IgD-negative memory B cell (primary cell): ENCODE measurements at regions not wholly inside any gene's neighbourhood (a gene's known extent, or its start where the extent isn't known, plus 50 kb on each side); places are given as distances from the start of the nearest gene placed in this dataset.

ENCODE experiments used
- H3K27ac Mint-ChIP-seq, 3 donors: one replicate each; pipeline ENCODE4 v1.8.0; 2020 to 2022; ENCODE audit warnings: mild to moderate bottlenecking in 3 of 3, mixed read lengths in 3 of 3, moderate library complexity in 1 of 3
- H3K27me3 Mint-ChIP-seq: one replicate; pipeline ENCODE4 v1.8.0; 2021; ENCODE audit warnings: mixed read lengths
- H3K36me3 Mint-ChIP-seq: one replicate; pipeline ENCODE4 v1.8.0; 2020; ENCODE audit warnings: mild to moderate bottlenecking, mixed read lengths
- H3K4me1 Mint-ChIP-seq, 3 donors: one replicate each; pipeline ENCODE4 v1.8.0; 2020 to 2022; ENCODE audit warnings: mixed read lengths in 3 of 3, mild to moderate bottlenecking in 1 of 3
- H3K4me3 Mint-ChIP-seq, 4 donors: one replicate each; pipeline ENCODE4 v1.8.0; 2020 to 2022; ENCODE audit warnings: mild to moderate bottlenecking in 4 of 4, mixed read lengths in 4 of 4, moderate library complexity in 3 of 4
- H3K9me3 Mint-ChIP-seq, 3 donors: one replicate each; pipeline ENCODE4 v1.8.0; 2020 to 2021; ENCODE audit warnings: mixed read lengths in 3 of 3, mild to moderate bottlenecking in 1 of 3

DNA sequence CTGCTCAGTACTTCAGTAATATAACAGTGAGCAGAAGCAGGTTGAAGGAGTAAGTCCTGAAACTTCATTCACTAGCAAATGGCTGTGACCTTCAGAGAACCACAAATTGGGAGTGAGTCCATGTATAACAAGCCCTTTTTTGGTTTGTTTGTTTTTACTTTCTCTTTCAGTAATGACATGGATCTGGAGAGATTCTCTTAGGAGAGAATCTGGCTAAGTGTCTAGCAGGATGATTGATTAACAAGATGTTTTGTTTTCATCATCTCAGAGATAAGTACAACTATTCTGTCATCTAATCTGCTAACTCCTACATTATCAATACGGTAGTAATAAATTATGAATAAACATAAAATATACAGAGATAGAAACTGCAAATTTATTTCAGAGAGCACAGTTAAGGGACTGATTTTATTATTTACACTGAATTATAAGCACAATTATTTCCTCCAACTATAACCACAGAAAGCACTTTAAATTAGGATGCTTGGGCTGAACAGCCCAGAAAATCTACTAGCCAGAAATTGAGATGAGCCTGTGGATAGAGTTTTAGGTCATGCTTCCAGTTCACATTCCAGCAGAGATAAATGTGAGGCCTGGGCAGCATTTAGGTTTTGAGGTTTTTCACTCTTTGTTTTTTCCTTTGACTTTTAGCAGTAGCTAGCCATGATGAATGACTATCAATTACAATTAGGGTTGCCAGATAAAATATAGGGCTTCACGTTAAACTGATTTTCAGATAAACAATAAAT is 429.3 kb upstream of the FAT3 start:
- H3K27ac Mint-ChIP-seq = no peak overlapping the region
- H3K9me3 Mint-ChIP-seq = peaks cover 0 to 4% (median 2%) of the 10 kb centered on the region in 3 donors
- no peaks in the 10 kb centered on the region for H3K4me1 Mint-ChIP-seq
- no peak overlapping the region for H3K4me3 Mint-ChIP-seq
- no peaks in the 10 kb centered on the region for H3K36me3 Mint-ChIP-seq
- H3K27me3 Mint-ChIP-seq = no peaks in the 10 kb centered on the region

- no peaks in the 10 kb centered on the region for H3K27me3 Mint-ChIP-seq
- no peaks in the 10 kb centered on the region for H3K4me1 Mint-ChIP-seq
- H3K4me3 Mint-ChIP-seq = no peak overlapping the region
- H3K27ac Mint-ChIP-seq = no peak overlapping the region
- H3K36me3 Mint-ChIP-seq = no peaks in the 10 kb centered on the region
- peaks cover 0 to 4% (median 3%) of the 10 kb centered on the region in 3 donors for H3K9me3 Mint-ChIP-seq
These were observed 430.5 kb upstream of the FAT3 start for GRCh38 chr11:91794146-91794545.

GRCh38 chr11:91792779-91793262 is 431.8 kb upstream of the FAT3 start:
- H3K9me3 Mint-ChIP-seq = peaks cover 0 to 4% (median 3%) of the 10 kb centered on the region in 3 donors
- no peaks in the 10 kb centered on the region for H3K36me3 Mint-ChIP-seq
- peak overlapping the region in 1 of 4 donors; percentile 54 for H3K4me3 Mint-ChIP-seq

GRCh38 chr11:91791171-91791468 is 433.5 kb upstream of the FAT3 start:
- no peaks in the 10 kb centered on the region for H3K27me3 Mint-ChIP-seq

More at GRCh38 chr11:91792779-91793262, 431.8 kb upstream of the FAT3 start:
- H3K27ac Mint-ChIP-seq = no peak overlapping the region
- H3K27me3 Mint-ChIP-seq = no peaks in the 10 kb centered on the region
- H3K4me1 Mint-ChIP-seq = no peaks in the 10 kb centered on the region

GRCh38 chr11:91790346-91791170 is 434.1 kb upstream of the FAT3 start:
- Mint-ChIP-seq H3K36me3 (no peaks in the 10 kb centered on the region), H3K27ac (no peak overlapping the region), H3K4me1 (no peaks in the 10 kb centered on the region), H3K9me3 (peaks cover 0 to 4% (median 4%) of the 10 kb centered on the region in 3 donors), H3K27me3 (no peaks in the 10 kb centered on the region), H3K4me3 (no peak overlapping the region)

More at GRCh38 chr11:91791171-91791468, 433.5 kb upstream of the FAT3 start:
- Mint-ChIP-seq H3K36me3 (no peaks in the 10 kb centered on the region), H3K4me1 (no peaks in the 10 kb centered on the region), H3K27ac (no peak overlapping the region), H3K9me3 (peaks cover 0 to 4% (median 4%) of the 10 kb centered on the region in 3 donors), H3K4me3 (no peak overlapping the region)

DNA sequence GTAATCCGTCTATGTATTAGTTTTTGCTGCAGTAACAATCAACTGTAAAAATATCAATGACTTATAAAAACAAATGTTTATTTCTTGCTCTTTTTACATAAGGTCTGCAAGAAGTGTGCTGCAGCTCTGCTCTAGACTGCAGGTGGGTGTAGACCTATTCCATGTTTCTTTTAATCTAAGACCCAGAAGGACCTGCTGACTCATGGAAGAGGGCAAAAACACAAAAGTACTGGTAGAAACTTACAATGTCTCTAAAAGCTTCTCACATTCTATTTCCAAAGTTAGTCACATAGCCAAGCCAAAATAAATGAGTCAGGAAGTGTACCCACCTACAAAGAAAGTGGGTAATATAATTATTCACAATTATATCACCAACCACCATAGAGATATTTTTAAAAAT is 435.9 kb upstream of the FAT3 start:
- Mint-ChIP-seq H3K4me1 (no peaks in the 10 kb centered on the region), H3K9me3 (peaks cover 0 to 4% (median 3%) of the 10 kb centered on the region in 3 donors), H3K36me3 (no peaks in the 10 kb centered on the region), H3K27ac (no peak overlapping the region), H3K27me3 (no peaks in the 10 kb centered on the region), H3K4me3 (no peak overlapping the region)

DNA sequence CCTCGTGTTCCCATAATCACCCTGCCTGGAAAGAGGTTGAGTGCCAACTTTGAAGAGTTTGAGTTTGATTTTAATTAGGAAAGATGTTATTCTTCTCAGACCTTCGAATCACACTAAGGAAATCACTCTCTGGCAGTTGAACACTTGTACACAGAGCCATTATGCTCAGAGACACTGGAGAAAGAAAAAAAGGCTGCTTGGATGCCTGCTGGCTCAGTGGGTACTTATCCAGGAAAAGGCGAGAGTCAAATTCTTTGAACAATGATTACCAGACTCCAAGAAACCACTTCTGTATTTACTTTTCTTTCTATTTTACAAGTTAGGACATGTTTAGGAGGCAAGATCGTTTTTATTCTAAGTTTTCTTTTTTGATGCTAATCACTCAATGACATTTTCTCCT is 438.5 kb upstream of the FAT3 start:
- Mint-ChIP-seq H3K9me3 (peaks cover 4 to 9% (median 4%) of the 10 kb centered on the region in 3 donors), H3K27ac (no peak overlapping the region), H3K4me1 (no peaks in the 10 kb centered on the region), H3K4me3 (no peak overlapping the region), H3K36me3 (no peaks in the 10 kb centered on the region), H3K27me3 (no peaks in the 10 kb centered on the region)

- Mint-ChIP-seq H3K27ac (no peak overlapping the region), H3K9me3 (peaks cover 1 to 7% (median 4%) of the 10 kb centered on the region in 3 donors), H3K4me3 (no peak overlapping the region), H3K4me1 (no peaks in the 10 kb centered on the region), H3K27me3 (no peaks in the 10 kb centered on the region), H3K36me3 (no peaks in the 10 kb centered on the region)
These were observed 441.4 kb upstream of the FAT3 start for GRCh38 chr11:91783173-91783572.

DNA sequence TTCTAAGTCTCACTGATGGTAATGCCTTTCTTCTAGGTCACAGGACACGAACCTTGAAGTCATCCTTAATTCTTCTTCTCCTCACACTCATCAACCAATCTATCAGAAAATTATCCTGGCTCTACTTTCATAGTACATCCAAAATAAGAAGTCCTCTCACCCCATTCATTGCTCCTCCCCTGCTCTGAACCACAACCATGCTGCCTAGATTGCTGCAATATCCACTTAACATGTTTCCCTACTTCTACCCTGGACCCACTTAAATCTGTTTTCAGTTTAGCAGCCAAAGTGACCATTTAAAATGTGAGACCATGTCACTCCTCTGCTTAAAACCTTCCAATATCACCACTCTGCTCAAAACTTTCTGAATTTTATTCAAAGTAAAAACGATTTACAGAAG is 445.9 kb upstream of the FAT3 start:
- no peaks in the 10 kb centered on the region for H3K4me1 Mint-ChIP-seq
- H3K4me3 Mint-ChIP-seq = no peak overlapping the region
- no peaks in the 10 kb centered on the region for H3K36me3 Mint-ChIP-seq
- H3K9me3 Mint-ChIP-seq = peaks cover 1 to 9% (median 5%) of the 10 kb centered on the region in 3 donors
- no peak overlapping the region for H3K27ac Mint-ChIP-seq
- H3K27me3 Mint-ChIP-seq = no peaks in the 10 kb centered on the region

DNA sequence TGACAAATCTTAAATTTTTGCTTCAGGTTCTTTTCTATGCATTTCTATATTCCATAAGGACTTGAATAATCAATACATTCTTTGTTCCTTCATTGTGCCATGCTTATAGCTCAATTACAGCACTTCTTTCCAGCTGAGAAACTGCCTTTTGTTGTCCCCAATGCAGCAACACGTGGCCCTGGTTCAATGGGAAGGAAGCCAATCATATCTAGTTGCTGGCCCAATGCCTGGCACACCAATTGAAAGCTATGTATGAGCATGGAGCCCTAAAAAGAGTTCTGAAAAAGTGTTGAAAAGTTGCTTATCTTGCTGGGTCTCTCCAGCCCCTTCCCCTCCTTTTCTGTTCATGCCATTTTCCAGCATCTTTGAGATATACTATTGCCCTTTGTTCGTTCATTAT is 448.0 kb upstream of the FAT3 start:
- Mint-ChIP-seq H3K36me3 (no peaks in the 10 kb centered on the region), H3K9me3 (peaks cover 0 to 4% (median 4%) of the 10 kb centered on the region in 3 donors), H3K27me3 (no peaks in the 10 kb centered on the region), H3K4me1 (no peaks in the 10 kb centered on the region), H3K4me3 (no peak overlapping the region), H3K27ac (no peak overlapping the region)

DNA sequence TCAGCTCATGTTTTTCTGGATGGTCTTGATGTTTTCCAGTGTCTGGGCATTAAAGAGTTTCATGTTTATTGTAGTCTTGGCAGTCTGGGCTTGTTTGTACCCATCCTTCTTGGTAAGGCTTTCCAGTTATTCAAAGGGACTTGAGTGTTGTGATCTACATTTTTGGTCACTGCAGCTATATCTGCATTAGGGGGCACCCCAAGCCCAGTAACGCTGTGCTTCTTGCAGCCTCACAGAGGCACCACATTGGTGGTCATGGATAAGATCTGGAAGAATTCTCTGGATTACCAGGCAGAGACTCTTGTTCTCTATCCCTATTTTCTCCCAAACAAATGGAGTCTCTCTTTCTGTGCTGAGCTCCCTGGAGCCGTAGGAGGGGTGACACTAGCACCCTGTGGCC is 451.5 kb upstream of the FAT3 start:
- Mint-ChIP-seq H3K4me1 (no peaks in the 10 kb centered on the region), H3K27me3 (no peaks in the 10 kb centered on the region), H3K27ac (no peak overlapping the region), H3K36me3 (no peaks in the 10 kb centered on the region), H3K9me3 (peaks cover 0 to 4% (median 2%) of the 10 kb centered on the region in 3 donors), H3K4me3 (no peak overlapping the region)

DNA sequence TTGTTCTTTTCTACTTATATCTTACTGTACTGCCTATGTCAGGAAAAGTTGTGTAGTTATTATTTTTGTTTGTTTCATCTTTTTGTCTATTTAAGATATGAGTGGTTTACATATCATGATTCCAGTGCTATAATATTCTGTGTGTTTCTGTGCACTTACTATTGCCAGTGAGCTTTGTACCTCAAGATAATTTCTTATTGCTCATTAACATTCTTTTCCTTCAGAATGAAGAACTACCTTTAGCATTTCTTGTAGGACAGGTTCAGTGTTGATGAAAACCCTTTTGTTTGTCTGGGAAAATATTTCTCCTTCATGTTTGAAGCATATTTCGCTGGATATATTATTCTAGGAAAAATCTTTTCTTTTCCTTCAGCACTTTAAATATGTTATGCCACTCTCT is 452.7 kb upstream of the FAT3 start:
- Mint-ChIP-seq H3K4me3 (no peak overlapping the region), H3K36me3 (no peaks in the 10 kb centered on the region), H3K27me3 (no peaks in the 10 kb centered on the region), H3K9me3 (peaks cover 0 to 2% (median under 1%) of the 10 kb centered on the region in 3 donors), H3K4me1 (no peaks in the 10 kb centered on the region), H3K27ac (no peak overlapping the region)

DNA sequence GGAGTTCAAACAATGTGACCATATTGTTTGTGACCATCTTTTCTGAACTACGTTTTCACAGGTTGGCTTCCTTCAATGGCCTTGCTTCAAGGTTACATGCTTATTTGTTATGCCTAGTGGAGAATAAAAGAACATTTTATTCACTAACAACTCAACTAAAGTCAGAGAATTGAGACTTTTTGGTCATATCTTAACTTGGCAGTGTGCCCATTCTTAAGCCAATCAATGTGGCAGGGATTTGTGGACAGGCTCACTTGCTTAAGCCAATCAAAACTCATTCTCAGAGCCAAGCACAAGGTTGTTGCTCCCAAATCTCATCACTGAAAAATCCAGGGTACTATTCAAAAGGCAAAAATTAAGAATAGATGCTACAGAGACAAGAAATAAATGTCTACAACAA is 455.8 kb upstream of the FAT3 start:
- H3K4me1 Mint-ChIP-seq = no peaks in the 10 kb centered on the region
- H3K27me3 Mint-ChIP-seq = no peaks in the 10 kb centered on the region
- H3K27ac Mint-ChIP-seq = no peak overlapping the region
- H3K4me3 Mint-ChIP-seq = no peak overlapping the region
- H3K9me3 Mint-ChIP-seq = peaks cover 0 to 2% (median 0%) of the 10 kb centered on the region in 3 donors
- no peaks in the 10 kb centered on the region for H3K36me3 Mint-ChIP-seq

GRCh38 chr11:91763331-91763730 is 461.3 kb upstream of the FAT3 start:
- Mint-ChIP-seq H3K36me3 (peaks cover 2% of the 10 kb centered on the region), H3K4me1 (no peaks in the 10 kb centered on the region), H3K9me3 (peaks cover 0 to 8% (median 2%) of the 10 kb centered on the region in 3 donors), H3K4me3 (no peak overlapping the region), H3K27me3 (no peaks in the 10 kb centered on the region), H3K27ac (no peak overlapping the region)

DNA sequence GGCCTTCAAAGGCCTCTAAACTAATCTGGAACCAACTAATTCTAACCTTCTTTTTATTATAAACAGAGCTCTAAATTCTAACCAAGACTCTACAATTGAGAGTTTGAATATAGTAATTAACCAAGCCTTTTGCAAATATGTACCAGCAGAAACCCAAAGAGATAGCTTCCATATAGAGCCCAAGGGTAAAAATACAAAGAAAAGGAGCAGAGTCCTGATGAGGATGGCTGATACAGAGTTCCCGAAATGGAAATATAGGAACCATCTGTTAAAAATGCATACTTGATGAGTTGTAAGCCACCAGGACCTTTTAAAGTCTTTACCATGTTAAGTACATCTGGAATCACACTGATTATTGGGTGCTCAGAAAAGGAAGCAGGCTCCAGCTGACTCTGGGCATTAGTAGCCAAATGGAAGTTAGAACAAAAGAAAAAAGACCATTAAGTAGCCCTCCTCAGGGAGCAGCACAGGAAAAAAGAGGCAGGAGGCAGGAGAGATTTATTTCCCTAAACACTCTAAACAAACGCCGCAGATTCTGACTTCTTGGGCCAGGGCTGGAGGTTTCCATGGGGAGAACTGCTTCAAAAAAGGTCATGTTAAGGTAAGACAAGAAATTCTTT is 463.1 kb upstream of the FAT3 start:
- Mint-ChIP-seq H3K27ac (no peak overlapping the region), H3K36me3 (peaks cover 2% of the 10 kb centered on the region), H3K27me3 (no peaks in the 10 kb centered on the region), H3K4me1 (no peaks in the 10 kb centered on the region), H3K9me3 (peaks cover 1 to 8% (median 5%) of the 10 kb centered on the region in 3 donors), H3K4me3 (no peak overlapping the region)
